Immature natural killer cell (primary cell): ENCODE measurements at regions not wholly inside any gene's neighbourhood (a gene's known extent, or its start where the extent isn't known, plus 50 kb on each side); places are given as distances from the start of the nearest gene placed in this dataset.
"Not testable (repeated sequence)": the region's sequence is repeated elsewhere in the genome, so short reads cannot be mapped to it uniquely, and the experiment has no call there.

Source experiments
- DNase-seq, 3 donors: peaks; one replicate each; pipeline ENCODE4 v3.0.0; 2022; ENCODE audit warnings: mixed read lengths in 1 of 3
- H3K27ac Mint-ChIP-seq, 6 donors: one replicate each; pipeline ENCODE4 v1.8.0; 2020; ENCODE audit warnings: mixed read lengths in 6 of 6, mild to moderate bottlenecking in 5 of 6, inconsistent platforms in 4 of 6, moderate library complexity in 3 of 6
- H3K27me3 Mint-ChIP-seq, 3 donors: one replicate each; pipeline ENCODE4 v1.8.0; 2020 to 2021; ENCODE audit warnings: low read depth in 3 of 3, mild to moderate bottlenecking in 3 of 3, mixed read lengths in 3 of 3, moderate library complexity in 3 of 3, inconsistent platforms in 1 of 3
- H3K36me3 Mint-ChIP-seq, 3 donors: one replicate each; pipeline ENCODE4 v1.8.0; 2020; ENCODE audit warnings: mixed read lengths in 3 of 3, inconsistent platforms in 2 of 3, mild to moderate bottlenecking in 2 of 3
- H3K4me1 Mint-ChIP-seq, 2 donors: one replicate each; pipeline ENCODE4 v1.8.0; 2020; ENCODE audit warnings: inconsistent platforms in 2 of 2, mild to moderate bottlenecking in 2 of 2, mixed read lengths in 2 of 2, moderate library complexity in 1 of 2
- H3K4me3 Mint-ChIP-seq, 5 donors: one replicate each; pipeline ENCODE4 v1.8.0; 2020; ENCODE audit warnings: mild to moderate bottlenecking in 5 of 5, mixed read lengths in 5 of 5, inconsistent platforms in 3 of 5, moderate library complexity in 3 of 5
- H3K9me3 Mint-ChIP-seq, 6 donors: one replicate each; pipeline ENCODE4 v1.8.0; 2020; ENCODE audit warnings: mild to moderate bottlenecking in 6 of 6, mixed read lengths in 6 of 6, inconsistent platforms in 4 of 6, moderate library complexity in 3 of 6

DNA sequence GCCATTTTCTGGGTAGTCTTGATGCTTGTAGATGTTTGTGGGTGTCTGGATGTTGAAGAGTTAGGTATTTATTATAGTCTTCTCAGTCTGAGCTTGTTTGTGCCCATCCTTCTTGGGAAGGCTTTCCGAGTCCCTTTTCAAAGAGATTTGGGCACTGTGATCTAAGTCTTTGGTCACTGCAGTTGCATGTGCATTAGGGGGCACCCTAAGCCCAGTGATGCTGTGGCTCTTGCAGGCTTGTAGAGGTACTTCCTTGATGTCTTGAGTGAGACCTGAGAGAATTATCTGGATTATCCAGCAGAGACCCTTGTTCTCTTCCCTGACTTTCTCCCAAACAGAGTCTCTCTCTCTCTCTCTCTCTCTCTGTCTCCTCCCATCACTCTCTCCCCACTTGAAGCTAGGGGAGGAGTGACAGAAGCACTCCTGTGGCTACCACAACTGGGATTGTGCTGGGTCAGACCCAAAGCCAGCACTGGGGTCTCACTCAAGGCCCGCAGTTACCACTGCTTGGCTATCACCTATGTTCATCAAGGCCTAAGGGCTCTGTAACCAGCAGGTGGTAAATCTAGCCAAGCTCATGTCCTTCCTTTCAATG, 68.5 kb downstream of the TMCO5A start:
- H3K4me3 Mint-ChIP-seq: no peak overlapping the region
- H3K4me1 Mint-ChIP-seq: no peaks in the 10 kb centered on the region
- no peak overlapping the region for H3K27ac Mint-ChIP-seq
- H3K9me3 Mint-ChIP-seq: peaks cover 0 to 4% (median 2%) of the 10 kb centered on the region in 6 donors
- peaks cover 0 to 6% (median 2%) of the 10 kb centered on the region in 3 donors for H3K27me3 Mint-ChIP-seq
- H3K36me3 Mint-ChIP-seq: no peaks in the 10 kb centered on the region
- DNase-seq: peak; percentile 1 to 31 (median 28)

DNA sequence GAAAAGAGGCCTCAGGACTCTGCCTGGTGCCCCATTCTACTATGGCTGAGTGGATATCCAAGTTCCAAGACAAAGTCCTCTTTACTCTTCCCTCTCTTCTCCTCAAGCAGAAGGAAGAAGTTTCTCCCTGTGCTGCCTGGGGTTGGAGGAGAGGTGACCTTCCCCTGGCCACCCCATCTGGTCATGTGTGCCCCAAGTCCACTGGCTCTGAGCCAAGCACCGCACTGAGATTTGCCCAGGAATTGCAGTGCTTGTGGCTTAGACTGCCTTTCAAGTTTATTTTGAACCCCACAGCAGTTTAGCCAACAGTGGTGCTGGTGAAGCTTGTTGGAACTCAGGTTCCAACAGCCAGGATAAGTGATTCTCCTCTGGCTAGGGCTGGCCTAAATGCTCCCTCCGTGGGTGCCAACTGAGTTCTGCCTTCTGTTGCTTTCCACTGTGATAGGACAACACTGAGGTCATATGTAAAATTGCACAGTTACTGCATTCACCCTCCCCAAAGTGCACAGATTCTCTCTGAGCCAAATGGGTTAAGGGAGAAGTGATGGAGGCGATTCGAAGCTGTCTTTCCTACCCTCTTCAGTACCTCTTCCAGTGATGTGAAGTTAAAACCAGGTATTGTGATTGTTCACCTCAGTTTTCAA, 69.9 kb downstream of the TMCO5A start:
- no peaks in the 10 kb centered on the region for H3K36me3 Mint-ChIP-seq
- H3K4me1 Mint-ChIP-seq: no peaks in the 10 kb centered on the region
- no peak for DNase-seq
- H3K27ac Mint-ChIP-seq: no peak overlapping the region
- H3K9me3 Mint-ChIP-seq: peaks cover 0 to 4% (median 2%) of the 10 kb centered on the region in 6 donors
- no peak overlapping the region for H3K4me3 Mint-ChIP-seq
- peaks cover 0 to 6% (median 4%) of the 10 kb centered on the region in 3 donors for H3K27me3 Mint-ChIP-seq

DNA sequence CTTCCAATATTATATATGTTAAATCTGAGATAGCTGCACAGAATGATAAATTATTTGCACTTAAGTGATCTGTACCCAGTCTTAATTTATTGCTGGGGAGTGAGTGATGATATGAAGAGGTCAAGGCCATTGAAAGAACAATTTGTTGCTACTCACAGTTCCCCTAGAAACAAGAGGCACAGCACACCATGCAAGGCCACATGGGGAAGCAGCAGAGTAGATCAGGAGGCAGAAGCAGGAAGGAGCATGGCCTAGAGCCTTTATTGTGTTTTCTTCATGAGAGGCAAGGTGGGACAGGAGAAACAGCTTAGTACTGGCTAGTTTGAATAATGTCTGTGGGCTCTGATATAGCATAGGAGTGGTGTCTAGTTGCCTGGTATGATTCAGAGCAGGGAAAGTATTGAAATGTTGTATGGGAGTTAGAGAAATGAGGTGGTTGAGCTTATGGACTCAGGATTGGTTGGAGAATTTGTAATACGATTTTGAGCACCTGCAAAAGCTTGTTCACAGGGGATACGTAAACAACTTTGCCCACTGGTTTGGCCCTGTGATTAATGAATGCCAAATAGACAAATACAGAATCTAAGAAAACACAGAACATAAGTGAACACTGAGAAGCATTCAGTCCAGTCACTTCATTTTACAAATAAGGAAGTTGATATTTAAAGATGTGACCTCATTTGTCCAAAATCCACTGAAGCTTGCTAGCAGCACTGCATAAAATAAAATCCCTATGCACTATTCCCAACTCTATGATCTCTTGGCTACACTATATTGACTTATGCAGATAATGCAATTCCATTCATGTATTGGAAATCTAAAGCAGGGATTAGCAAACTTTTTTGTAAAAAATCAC, 71.7 kb downstream of the TMCO5A start:
- Mint-ChIP-seq H3K36me3 (no peaks in the 10 kb centered on the region), H3K27me3 (peaks cover 0 to 6% (median 2%) of the 10 kb centered on the region in 3 donors), H3K27ac (no peak overlapping the region), H3K4me1 (no peaks in the 10 kb centered on the region), H3K4me3 (no peak overlapping the region), H3K9me3 (peaks cover 0 to 4% (median 2%) of the 10 kb centered on the region in 6 donors)
- DNase-seq: no peak

DNA sequence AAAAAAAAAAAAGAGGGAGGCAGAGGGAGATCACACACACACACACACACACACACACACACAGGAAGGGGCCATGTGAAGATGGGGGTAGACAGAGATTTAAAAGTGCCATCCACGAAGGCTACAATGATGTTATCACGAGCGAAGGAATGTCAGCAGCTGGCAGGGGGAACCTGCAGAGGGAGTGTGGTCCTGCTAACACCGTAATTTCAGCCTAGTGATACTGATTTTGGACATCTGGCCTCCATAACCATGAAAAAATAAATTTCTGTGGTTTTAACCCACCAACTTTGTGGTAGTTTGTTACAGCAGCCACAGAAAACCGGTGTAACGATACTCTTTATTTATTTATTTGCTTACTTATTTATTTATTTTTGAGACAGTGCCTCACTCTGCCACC, 76.0 kb downstream of the TMCO5A start:
- Mint-ChIP-seq H3K4me1 (no peaks in the 10 kb centered on the region), H3K4me3 (no peak overlapping the region), H3K27me3 (peaks cover 0 to 6% (median 0%) of the 10 kb centered on the region in 3 donors), H3K36me3 (no peaks in the 10 kb centered on the region), H3K9me3 (peaks cover 0 to 2% (median 0%) of the 10 kb centered on the region in 6 donors), H3K27ac (no peak overlapping the region)
- DNase-seq: no peak

DNA sequence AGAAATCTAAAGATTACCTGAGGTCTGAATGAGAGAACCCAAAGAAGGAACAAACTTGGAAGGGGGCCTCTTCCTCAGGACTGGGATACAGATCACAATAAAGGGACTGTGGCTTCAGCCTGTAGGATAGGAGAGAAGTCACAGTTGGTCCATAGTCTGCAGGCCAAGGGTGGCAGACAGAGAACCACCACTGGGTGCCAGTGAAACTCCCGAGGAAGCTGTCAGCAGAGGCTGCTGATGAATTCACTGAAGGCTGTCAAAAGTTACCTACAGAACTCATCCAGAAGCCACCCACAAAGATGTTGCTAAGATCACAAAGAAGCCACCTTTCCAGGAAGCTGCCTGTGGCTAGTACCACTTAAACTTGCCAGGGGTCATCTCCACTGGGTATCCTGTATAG, 78.5 kb downstream of the TMCO5A start:
- no peaks in the 10 kb centered on the region for H3K36me3 Mint-ChIP-seq
- peaks cover 0 to 9% (median under 1%) of the 10 kb centered on the region in 3 donors for H3K27me3 Mint-ChIP-seq
- no peaks in the 10 kb centered on the region for H3K4me1 Mint-ChIP-seq
- DNase-seq: no peak
- H3K4me3 Mint-ChIP-seq: no peak overlapping the region
- H3K27ac Mint-ChIP-seq: no peak overlapping the region
- peaks cover 0 to 2% (median 0%) of the 10 kb centered on the region in 6 donors for H3K9me3 Mint-ChIP-seq

DNA sequence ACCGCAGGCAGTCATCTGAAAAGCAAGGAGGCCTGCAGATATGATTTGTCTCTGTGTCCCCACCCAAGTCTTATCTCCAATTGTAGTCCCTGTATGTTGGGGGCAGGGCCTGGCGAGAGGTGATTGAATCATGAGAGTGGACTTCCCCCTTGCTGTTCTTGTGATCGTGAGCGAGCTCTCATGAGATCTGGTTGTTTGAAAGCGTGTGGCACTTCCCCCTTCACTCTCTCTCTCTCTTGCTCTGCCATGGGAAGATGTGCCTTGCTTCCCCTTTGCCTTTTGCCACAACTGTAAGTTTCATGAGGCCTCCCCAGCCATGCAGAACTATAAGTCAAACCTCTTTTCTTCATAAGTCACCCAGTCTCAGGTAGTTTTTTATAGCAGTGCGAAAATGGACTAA, 83.3 kb downstream of the TMCO5A start:
- Mint-ChIP-seq H3K4me1 (no peaks in the 10 kb centered on the region), H3K9me3 (peaks cover 0 to 2% (median 0%) of the 10 kb centered on the region in 6 donors), H3K4me3 (no peak overlapping the region), H3K36me3 (no peaks in the 10 kb centered on the region), H3K27ac (no peak overlapping the region), H3K27me3 (peaks cover 2 to 11% (median 3%) of the 10 kb centered on the region in 3 donors)
- DNase-seq: no peak

DNA sequence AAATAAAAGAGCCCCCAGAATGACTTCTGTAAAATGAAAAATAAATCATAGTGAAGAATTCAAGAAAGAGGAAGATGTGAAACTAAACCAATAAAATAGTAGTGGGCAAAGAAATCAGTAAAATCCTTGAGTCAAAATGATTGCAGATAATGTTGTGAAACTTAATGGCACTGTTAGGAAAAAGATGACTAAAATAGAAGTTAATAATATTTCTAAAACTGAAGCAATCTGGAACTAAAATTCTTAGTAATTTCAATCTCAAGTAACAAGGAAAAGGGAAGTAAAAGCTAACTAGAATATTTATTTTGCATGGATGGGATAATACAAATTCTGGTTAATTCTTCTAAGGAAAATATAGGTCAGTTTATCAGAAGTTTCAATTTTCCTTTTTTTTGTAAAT, 84.6 kb downstream of the TMCO5A start:
- Mint-ChIP-seq H3K27ac (no peak overlapping the region), H3K27me3 (peaks cover 2 to 7% (median 3%) of the 10 kb centered on the region in 3 donors), H3K4me1 (no peaks in the 10 kb centered on the region), H3K36me3 (no peaks in the 10 kb centered on the region), H3K4me3 (no peak overlapping the region), H3K9me3 (peaks cover 0 to 4% (median 0%) of the 10 kb centered on the region in 6 donors)
- DNase-seq: no peak

DNA sequence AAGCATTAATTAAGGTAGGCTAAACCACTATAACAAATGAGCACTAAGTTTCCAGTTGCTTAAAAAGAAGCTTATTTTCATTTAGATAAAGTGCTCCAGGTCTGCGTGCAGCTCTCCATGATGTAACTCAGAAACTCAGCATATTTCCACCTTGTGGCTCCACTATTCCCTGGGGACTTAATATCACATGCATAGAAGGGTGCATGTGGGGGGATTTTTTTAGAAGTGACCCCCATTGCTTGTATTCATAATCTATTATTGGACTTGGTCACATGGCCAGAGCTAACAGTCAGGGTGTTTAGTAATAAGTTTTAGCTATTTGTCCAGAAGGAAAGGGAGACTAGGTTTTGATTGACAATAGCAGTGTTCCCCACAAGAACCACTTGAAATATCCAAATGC, 86.8 kb downstream of the TMCO5A start:
- no peak overlapping the region for H3K4me3 Mint-ChIP-seq
- no peaks in the 10 kb centered on the region for H3K36me3 Mint-ChIP-seq
- H3K27ac Mint-ChIP-seq: no peak overlapping the region
- DNase-seq: no peak
- peaks cover 0 to 4% (median 0%) of the 10 kb centered on the region in 6 donors for H3K9me3 Mint-ChIP-seq
- no peaks in the 10 kb centered on the region for H3K4me1 Mint-ChIP-seq
- H3K27me3 Mint-ChIP-seq: peaks cover 2 to 10% (median 5%) of the 10 kb centered on the region in 3 donors

DNA sequence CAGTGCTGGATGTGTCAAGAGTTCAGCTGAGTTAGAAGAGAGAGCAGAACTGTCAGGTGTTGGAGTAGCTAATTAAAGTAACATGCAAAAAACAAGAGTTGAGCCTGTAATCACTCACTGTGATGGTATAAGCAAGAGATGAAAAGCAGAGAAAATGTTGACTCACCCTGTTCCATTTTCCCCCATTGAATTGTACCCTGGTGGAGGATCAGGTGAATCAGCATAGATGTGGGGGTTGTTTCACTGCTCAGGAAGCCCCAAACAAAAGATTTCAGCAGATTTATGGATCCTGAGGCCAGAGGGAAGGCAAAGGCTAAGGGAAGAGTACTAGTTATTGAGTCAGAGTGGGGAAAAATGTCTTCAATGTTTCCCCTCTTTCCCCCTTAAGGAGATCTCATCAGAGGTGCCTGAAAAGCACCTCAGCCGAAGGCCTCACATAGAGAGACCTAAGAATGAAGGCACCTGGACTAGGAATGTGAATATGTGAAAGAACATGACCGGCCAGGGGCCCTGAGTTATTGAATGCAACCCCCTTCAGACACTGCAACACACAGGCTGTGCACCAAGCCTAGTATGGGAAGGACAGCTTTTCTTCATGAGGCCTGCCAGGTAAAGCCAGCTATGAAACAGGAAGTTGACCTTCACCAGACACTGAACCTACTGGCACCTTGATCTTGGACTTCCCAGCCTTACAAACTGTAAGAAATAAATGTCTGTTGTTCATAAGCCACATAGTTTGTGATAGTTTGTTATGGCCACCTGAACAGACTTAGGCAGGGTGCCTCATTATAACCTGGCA, 90.1 kb downstream of the TMCO5A start:
- Mint-ChIP-seq H3K27ac (no peak overlapping the region), H3K4me3 (no peak overlapping the region), H3K4me1 (no peaks in the 10 kb centered on the region), H3K27me3 (peaks cover 1 to 6% (median 4%) of the 10 kb centered on the region in 3 donors), H3K36me3 (no peaks in the 10 kb centered on the region), H3K9me3 (peaks cover 0 to 4% (median 0%) of the 10 kb centered on the region in 6 donors)
- no peak for DNase-seq

DNA sequence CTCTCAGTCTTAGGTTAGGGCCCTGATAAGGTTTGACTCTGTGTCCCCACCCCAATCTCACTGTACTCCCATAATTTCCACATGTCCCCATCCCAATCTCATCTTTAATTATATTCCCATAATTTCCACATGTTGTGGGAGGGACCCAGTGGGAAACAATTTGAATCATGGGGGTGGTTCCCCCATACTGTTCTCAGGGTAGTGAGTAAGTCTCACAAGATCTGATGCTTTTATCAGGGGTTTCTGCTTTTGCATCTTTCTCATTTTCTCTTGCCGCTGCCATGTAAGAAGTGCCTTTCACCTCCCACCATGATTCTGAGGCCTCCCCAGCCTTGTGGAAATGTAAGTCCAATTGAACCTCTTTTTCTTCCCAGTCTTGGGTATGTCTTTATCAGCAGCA, 91.2 kb downstream of the TMCO5A start:
- not testable (repeated sequence) for H3K27me3 Mint-ChIP-seq, H3K4me3 Mint-ChIP-seq, H3K4me1 Mint-ChIP-seq, H3K9me3 Mint-ChIP-seq, H3K36me3 Mint-ChIP-seq, DNase-seq, H3K27ac Mint-ChIP-seq

DNA sequence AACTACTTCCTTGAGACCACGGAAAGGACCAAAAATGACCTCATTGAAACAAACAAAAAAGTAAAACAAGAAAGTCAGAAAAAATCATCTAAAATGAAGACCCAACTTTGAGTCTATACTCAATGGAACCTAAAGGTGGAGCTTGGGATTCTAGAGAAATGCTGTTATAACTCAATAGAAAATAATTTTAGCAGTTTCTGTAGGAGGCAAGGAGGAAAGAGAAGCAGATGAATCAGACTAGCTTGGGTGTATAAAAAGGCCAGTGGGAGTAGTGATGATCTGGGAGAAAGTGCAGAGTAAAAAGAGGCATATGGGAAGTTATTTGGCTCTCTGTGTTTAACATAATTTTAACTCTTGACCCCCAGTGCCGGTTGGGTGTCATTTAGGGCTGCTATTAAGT, 94.4 kb downstream of the TMCO5A start:
- no peak overlapping the region for H3K27ac Mint-ChIP-seq
- DNase-seq: no peak
- H3K36me3 Mint-ChIP-seq: no peaks in the 10 kb centered on the region
- no peak overlapping the region for H3K4me3 Mint-ChIP-seq
- H3K4me1 Mint-ChIP-seq: no peaks in the 10 kb centered on the region
- H3K9me3 Mint-ChIP-seq: no peaks in the 10 kb centered on the region
- peaks cover 4 to 5% (median 5%) of the 10 kb centered on the region in 3 donors for H3K27me3 Mint-ChIP-seq

DNA sequence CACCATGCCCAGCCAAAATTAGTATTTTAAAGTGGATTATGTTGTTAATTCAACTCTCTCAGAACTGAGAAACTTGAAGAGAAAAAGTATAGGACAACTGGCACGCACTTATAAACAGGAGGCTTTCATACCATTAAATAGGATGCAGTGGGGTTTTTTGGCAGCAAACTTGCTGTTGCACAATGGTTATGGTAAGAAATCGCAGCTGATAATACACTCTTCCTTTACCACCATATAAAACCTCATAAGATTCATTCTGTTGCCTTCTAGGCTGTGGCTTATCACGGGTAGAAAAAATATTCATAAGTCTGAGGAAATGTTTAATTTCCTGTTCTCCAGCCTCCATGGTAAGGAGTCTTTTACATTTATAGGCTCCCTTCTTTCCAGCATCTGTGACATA, 95.3 kb downstream of the TMCO5A start:
- Mint-ChIP-seq H3K36me3 (no peaks in the 10 kb centered on the region), H3K9me3 (peaks cover 0 to 3% (median 0%) of the 10 kb centered on the region in 6 donors), H3K4me3 (no peak overlapping the region), H3K27me3 (peaks cover 4 to 6% (median 5%) of the 10 kb centered on the region in 3 donors), H3K4me1 (no peaks in the 10 kb centered on the region), H3K27ac (no peak overlapping the region)
- no peak for DNase-seq

DNA sequence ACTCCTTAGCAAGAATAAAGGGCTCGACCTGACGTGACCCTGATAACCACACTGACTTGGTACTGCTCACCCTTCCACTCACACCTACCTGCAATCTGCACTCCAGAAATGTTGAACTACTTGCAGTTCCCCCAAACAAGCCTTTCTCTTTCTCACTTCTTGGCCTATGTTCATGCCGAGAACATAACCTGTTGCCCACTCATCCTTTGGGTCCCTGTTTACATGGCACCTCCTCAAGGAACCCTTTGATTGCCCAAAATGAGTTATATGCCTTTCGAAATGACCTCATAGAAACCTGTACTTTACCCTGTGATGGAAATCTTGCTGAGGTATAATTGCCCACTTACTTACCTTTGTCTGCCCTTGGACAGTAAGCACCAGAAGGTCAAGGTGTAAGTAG, 96.2 kb downstream of the TMCO5A start:
- no peaks in the 10 kb centered on the region for H3K36me3 Mint-ChIP-seq
- H3K9me3 Mint-ChIP-seq: peaks cover 0 to 3% (median 0%) of the 10 kb centered on the region in 6 donors
- no peaks in the 10 kb centered on the region for H3K4me1 Mint-ChIP-seq
- no peak overlapping the region for H3K4me3 Mint-ChIP-seq
- H3K27me3 Mint-ChIP-seq: peaks cover 2 to 6% (median 3%) of the 10 kb centered on the region in 3 donors
- H3K27ac Mint-ChIP-seq: no peak overlapping the region
- no peak for DNase-seq
